Esophagus muscularis mucosa (tissue), 3 donors: ENCODE measurements at regions not wholly inside any gene's neighbourhood (a gene's known extent, or its start where the extent isn't known, plus 50 kb on each side); places are given as distances from the start of the nearest gene placed in this dataset.

Experiments used
- CTCF ChIP-seq, 3 experiments: fragments of 200-600 bp in 2 of 3; fragments of 450-650 bp in 1 of 3; sonication (generic) in 2 of 3; IDR thresholded peaks; one replicate each; pipeline ENCODE4 v1.5.1; 2017 to 2019; ENCODE audit warnings: antibody characterized with exemption in 3 of 3, mild to moderate bottlenecking in 2 of 3, moderate library complexity in 1 of 3
- EP300 ChIP-seq: sonication (generic); formaldehyde crosslinking; IDR thresholded peaks from one replicate; pipeline ENCODE4 v1.6.1; 2017; ENCODE audit warnings: antibody characterized with exemption

GRCh38 chr7:22586786-22587140 is 86.8 kb upstream of the STEAP1B start:
- TF ChIP-seq CTCF (IDR thresholded peaks at IDR 0.05) (peak in 2 of 3 experiments; percentile 11 to 42), EP300 (no peak)
